GM19452 (cell line): ENCODE measurements at regions not wholly inside any gene's neighbourhood (a gene's known extent, or its start where the extent isn't known, plus 50 kb on each side); places are given as distances from the start of the nearest gene placed in this dataset.

Experiments
- ATAC-seq: cut with Tn5 transposase; IDR thresholded peaks from one replicate; pipeline ENCODE4 v1.9.1; 2021; ENCODE audit not compliant: unreplicated experiment

DNA sequence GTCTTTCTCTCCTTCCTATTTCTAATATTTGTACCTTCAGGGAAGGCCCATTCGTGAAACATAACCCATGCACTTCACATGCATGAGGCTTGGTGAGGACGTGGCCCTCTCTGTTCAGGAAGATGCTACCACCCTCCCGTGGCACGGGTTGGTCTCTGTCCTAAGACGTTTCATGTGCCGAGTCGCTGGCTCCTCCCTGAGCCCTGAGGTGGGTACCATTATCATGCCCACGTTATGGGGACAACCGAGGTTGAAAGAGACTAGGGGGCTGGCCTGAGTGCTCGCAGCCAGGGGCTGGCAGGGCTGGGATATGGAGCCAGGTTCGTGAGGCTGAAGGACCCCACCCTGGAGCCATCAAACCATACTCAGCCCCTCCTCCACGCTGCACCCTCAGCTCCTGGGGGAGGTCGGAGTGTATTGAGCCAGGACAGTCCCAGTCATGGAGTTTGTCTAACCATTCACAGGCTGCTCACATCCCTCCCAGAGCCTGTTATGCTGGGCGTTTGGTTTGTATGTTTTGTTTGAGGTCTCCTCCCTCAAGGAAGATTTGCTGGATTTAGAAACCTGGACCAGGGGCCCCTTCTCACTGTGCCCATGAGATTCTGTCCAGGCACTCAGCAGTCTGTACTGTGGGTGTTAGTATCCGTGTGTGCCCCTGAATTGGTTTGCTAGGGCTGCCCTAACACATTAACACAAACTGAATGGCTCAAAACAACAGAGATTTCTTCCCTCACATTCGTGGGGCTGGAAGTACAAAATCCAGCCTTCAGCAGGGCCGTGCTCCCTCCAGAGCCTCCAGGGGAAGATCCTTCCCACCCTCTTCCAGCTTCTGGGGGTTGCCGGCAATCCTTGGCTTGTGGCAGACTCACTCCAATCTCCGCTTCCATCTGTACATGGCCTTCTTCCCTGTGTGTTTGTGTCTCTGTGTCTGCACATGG is 88.3 kb downstream of the ANKRD60 start:
- ATAC-seq = no peak

DNA sequence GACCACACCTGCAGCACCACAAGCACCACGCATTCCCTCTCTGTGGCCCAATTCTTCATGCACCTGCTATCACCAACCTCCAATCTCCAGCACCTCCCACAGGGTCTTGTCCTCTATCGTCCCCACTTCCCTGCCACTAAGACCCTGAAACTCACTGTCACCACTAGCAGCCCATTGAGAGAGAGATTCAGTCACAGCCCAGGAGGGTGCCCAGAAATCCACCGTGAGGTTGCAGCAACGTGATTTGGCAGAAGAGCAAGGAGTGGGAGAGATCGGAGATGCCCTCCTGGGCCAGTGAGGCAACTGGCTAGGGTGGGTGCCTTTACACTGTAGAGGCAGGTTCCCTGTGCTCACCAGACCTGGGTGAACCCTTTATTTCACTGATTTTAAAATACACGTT is 90.1 kb downstream of the ANKRD60 start:
- ATAC-seq = no peak

DNA sequence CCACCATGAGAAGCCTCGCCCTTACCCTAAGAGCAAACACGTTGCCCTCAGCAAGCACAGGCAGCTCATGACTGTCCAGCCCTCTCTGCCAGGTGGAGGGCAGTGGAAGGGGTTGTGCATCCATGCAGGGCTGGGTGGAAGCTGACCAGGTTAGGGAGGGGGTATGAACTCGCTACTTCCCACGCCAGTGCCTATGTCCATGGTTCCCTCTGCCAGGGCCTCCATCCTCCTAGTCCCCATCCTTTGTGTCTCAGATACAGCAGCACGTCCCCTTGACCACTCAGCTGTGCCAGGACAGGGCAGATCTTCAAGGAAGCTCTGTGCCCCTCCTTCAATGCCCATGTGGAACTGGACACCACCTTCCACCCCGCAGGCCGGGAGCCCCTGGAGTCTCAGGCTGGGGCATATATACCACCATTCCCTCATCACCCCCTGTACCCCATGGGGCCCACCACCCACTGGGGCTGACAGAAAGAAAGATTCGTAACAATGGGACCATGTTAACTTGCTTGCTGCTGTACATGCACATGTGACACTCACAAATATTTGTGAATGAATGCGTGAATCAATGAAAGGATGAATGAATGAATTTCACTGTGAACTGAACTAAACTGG is 90.7 kb downstream of the ANKRD60 start:
- ATAC-seq = no peak

DNA sequence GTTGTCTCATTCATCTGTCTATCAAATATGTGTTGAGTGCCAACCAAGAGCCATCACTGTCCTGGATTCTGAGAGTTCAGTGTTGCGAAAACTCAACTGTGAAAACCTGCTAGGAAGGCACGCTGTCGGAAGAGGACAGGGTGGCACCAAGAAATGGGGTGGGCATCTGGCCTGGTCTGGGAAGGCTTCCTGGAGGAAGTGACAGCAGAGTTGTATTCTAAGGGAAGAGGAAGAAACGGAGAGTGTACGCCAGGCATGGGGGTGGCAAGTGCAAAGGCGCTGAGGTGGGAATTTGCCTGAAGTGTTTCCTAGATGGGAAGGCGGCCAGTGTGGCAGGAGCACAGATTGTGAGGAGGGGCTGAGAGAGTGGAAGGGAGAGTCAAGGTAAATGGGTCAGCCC is 91.2 kb downstream of the ANKRD60 start:
- no peak for ATAC-seq

DNA sequence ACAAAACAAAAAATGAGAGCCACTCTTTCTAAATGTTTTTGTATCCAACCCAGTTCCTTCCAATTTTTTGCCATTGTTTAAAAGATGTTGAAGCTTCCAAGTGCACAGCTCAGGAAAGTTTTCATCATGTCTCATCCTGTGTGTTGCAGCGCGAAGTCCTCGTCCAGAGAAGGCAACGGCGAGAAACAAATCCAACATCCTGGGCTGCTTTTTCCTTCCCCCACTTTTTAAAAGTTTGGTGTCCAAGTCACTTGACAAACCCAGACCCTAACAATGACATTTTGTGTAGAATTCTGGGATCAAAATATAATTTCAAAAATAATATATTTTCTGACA is 92.3 kb downstream of the ANKRD60 start:
- ATAC-seq = no peak

DNA sequence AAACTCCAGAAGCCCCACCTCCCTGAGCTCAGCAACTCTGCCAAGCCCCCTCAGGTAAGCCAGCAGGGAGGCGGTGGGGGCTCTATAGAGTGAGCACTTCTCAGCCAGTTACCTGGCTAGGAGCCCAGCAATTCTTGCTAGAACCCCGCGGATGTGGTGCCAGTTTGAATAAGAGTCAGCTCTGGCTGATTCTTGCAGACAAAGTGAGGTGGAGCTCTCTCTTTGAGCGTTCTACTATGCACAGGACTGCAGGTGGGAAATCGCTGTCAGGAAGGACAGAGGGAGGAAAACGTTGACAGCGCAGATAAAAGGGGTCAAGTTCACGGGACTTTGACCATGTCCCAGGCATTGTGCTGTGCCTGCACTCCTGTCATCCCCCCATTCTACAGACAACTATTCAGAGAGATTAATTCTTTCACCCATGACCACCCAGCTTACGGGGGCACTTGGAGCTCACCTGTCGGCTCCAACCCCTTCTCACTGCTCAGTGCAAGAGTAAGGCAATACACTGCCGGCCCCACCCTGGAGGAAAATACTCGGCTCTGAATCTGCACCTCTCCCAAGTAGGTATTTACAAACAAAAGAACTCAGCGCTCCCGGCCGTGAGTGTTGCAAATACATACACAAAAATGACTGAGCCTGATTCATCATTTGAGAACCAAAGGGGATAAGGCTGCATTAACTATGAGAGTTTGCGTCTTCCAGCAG is 92.9 kb downstream of the ANKRD60 start:
- ATAC-seq = no peak

DNA sequence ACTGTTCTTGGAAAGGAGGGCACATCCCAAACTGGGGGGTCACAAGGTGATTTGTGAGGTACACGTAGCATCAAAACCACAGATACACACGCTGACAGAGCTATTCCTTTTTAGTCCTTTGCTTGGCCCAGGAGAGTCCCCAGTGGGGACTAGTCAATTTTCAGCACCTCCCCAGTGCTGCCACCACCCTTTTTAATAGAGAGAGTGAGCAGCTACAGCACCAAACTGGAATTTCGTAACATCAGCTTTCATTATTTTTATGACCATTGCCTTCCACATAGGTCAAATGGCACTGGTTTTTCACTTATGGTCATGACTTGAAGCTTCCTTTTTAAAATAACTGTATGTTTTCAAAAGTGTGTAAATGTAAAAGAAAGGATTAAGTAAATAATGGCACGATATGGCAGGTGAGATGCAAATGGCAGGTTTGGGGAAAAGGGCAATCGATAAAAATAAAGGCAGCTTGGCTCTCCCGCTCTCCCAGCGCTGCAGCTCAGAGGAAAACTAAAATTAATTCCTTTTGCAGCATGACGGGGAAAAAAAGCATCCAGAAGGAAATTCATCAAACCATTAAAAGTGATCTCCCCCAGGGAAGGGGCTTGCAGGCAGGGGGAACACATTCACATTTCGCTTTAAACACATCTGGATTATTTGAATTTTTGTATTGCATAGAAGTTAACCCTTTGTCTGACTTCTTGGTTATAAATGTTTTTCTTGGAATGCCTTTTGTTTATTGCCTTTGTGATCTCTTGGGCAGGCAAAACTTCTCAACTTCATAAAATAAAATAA is 95.2 kb downstream of the ANKRD60 start:
- no peak for ATAC-seq

DNA sequence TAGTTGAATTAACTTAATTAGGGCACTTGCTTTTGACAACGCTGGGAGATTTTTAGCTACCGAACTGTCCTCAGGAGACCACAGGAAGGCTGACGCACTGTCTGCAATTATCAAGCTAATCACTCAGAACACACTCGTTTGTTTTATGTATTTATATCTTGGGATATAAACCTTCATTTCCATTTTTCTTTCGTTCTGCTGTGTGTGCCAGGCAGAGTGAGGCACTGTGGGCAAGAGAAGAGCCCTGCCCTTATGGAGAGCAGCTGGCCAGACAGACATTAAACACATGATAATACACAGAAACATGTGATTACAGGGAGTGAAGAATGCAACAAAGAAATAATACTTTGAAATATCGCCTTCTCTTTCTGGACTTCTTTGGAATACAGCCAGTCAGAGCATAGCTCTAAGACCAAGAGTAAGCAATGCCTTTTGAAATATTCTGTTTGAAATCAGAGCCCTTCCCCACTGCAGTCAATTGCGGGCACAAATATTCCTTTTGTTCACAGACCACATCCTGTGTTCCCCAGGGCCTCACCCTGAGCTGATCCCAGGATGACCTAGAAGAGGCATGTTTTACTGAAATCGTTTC is 96.8 kb downstream of the ANKRD60 start:
- no peak for ATAC-seq

DNA sequence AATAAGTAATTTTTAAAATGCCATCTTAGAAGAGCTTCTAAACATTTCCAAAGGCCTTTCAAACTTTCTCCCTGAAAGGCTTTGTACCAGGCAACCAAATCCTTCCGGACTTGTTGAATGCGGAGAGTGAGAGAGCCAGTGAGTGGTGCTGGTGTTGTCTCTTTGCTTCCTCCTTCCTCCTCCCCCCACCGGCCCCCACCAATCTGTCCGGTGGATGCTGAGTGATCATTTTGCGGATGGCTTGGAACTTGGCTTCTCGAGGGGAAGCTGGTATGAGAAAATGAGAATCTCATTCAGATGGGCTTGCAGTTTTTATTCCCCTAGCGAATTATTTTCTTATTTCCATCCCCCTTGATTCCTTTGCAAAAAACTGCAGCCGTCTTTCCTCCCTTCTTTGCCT is 97.3 kb downstream of the ANKRD60 start:
- ATAC-seq = no peak

DNA sequence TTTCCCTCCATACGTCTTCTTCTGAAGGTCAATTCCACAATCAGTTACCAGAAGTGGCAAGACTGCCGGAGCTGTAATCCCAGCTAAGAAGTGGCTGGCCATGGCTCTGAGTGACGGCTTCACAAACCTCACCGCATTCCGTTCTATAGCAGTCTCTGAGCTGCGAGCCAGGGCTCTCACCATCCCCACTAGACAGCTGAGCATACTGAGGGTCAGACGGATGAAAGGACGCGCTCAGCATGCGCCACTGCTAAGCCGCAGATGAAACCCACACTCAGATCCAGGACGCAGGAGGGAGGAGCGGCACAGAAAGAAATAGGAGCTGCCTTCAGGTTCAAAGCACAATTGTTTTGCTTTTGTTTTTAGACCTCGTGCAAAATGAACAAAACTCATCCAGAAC is 97.9 kb downstream of the ANKRD60 start:
- ATAC-seq = no peak

DNA sequence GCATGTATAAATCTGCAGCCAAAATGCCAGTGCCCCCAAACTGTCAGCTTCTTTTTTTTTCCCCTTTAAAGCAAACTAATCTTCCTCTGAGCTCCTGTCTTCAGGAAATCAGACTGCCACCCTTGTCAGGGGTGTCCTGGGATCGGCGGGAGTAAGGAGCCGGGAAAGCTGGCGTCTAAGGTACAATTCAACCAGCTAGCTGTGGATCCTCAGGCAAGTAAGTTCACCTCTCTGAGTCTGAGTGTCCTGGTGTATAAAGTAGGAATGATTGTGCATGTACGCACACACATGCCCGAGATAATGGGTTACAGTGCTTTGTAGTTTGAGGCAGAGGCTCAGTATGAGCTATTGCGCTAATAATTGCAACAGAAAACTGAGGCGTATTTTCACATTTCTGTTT is 98.3 kb downstream of the ANKRD60 start:
- ATAC-seq = no peak

DNA sequence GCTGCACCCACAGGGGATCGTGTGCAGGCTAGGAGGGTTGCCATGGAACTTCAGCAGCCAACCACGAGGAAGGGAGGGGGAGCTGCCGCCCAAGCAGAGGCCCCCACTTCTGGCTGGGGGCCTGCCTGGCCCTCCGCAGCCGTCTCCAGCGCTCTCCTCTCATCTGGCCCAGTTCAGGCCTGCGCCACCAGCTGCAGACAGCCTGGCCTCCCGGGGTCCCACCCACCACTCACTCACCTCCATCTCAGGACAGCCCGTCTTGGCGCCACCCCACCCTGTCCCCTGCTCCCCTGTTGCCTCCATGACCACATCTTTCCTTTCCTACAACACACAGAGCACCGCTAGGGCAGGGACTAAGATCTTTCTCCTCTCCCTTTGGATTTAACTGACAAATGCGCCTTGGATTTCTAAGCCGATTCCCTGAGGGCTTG is 98.7 kb downstream of the ANKRD60 start:
- ATAC-seq = no peak

DNA sequence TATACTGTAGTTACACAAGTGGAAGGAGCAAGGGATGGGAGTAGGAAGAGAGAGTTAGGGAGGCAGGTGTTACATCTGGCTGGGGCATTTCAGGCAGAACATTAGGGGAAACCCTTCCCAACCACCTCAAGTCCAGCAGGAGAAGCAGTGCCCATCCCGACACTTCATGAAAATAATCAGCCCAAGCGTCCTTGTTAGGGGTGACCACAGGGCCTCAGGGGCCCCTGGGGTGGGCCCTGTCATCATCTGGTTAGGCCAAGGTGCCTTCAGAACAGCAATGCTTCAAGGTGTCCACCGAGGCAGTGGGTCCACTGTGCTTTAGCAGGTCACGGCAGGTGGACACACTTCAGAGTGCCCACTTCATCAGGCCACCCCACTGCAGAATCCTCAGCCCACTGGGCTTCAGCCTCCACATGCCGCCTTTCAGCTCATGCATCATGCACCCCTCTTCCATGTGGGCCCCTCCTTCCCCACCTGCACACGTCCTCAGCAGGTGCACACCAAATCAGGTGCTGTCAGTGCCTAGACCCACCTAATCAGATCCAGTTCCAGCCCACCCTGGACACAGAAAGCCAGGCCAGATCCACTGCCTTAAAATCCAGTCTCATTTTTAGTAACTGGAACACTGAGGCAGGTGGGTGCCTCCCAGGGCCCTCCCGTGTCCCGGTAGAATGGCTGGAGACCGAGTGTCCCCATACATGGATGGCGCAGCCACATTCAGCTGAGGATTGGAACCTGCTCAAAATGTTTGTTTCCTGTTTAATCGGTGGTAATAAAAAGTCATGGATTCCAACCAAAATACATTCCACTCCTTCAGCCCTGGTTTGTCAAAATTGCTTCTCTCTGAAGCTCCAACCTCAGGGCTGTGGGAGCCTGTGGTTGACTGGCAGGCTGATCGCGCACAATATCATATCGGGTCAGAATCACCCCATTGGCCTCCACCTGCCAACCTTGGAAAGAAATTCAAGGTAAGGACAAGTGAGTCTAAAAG is 99.5 kb downstream of the ANKRD60 start:
- no peak for ATAC-seq

DNA sequence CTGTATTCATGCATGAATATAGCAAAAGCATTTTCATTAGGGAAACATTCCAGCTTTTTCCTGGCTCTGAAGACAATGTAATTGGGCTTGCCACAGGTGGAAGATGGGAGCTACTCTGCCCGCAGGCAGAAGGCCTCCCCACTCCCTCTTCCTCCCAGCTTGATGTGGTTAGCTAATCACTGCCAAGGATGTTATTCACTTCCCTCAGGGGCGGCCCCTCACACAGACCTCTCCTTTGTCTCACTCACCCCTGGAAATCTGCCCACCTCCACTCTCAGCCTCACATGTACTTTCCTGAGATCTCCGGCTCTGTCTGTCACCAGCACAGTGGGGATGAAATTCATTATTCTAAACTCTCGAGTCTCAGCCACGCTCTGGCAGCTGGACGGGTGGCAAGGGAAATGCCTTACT is 100.7 kb downstream of the ANKRD60 start:
- no peak for ATAC-seq

DNA sequence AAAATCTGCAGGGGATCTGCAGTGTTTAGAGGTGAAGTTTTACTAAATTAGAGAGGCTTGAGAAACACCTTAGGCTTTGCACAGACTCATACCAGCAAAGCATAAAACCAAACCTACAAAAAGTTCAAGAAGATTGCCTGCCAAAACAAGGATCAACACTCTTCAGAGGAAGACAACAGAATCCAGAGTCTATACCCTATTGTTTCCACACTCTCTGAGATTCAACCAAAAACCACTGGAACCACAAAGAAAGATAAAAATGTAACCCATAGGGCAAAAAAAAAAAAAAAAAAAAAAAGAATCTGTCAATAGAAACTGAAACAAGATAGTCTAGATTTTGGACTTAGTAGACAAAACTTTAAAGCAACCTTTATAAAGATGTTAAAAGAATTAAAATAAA is 102.7 kb downstream of the ANKRD60 start:
- no peak for ATAC-seq

DNA sequence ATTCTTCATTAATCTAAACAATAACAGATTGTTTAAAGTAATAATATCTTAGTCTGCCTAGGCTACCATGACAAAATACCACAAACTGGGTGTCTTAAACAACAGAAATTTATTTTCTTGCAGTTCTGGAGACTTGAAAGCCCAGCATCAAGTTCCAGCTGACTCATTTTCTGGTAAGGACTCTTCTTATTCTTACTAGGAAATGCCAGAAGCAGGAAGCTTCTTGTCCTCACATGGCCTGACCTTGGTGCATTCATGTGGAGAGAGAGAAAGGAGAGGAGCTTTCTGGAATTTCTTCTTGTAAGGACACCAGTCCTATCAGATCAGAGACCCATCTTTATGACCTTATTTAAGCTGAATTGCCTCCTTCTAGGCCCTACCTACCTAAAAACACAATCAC is 110.5 kb downstream of the ANKRD60 start:
- no peak for ATAC-seq

DNA sequence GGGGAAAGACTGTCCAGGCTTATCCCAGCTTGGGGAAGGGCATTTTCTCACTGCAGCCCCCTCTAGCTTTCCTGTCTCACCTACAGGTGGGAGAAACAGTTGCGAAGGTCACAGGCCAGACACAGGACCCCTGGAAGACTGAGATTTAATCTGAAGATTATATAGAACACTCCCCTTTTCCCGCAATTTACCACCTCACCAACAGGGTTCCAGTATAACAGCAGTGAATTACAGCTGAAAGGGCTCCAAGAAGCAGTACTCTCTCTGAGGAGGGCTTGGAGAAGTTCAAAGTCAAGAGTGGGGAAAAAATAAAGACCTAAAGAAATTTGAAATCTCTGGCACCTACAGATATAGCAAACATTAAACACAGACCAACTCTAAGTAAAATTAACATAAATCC is 111.9 kb downstream of the ANKRD60 start:
- ATAC-seq = no peak

DNA sequence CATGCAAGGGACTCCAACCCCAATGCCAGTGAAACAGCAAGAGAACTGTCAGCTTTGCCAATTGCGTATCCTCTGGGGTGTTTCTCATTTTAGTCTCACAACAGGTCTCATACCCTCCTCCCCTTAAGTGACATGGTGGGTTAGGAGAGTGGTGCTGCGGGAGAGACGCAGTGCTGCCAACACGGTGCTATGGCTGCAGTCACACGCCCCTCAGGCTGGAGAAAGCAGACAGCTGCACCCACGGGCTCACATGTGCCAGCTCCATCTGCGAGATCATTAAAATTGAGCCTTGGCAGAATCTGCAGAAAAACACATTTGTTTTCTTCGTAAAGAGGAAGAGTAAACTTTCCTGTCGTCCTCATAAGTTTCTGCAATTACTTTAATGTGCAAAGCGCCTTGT is 114.7 kb downstream of the ANKRD60 start:
- no peak for ATAC-seq

DNA sequence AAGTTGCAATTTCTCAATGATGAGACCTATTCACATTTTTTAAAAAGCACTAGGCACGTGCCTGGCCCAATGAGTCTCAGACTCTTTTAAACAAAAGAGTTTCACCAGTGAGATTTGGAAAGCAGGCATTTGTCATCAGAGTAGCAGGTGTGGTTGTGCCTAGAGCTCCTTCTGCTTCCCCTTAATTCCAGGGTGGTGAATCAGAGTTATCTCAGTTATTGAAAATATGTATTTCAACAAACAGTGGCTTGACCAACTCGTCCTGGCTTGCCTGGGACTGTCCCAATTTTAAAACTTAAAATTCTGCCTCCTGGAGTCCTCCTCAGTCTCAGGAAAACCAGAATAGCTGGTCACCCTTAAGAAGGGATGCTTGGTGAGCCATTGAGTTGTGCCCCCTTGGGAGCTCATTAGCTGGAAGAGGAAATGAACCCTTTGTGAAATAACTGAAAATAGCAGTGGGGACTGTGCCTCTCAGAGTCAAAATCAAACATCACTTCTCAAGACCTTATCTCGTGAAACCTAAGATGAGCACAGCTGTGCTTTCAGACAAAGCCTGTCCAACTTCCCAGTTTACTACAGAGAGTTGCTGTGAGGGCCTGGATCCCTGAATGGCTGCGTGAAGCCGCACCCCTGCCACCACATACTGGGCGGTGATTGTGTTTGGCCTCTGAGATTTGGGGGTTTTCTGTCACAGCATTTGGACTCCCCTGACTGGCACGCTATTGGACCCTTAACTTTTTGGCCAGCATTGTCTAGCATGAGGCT is 116.3 kb downstream of the ANKRD60 start:
- no peak for ATAC-seq
